ENCODE measurements at regions not wholly inside any gene's neighbourhood (a gene's known extent, or its start where the extent isn't known, plus 50 kb on each side); places are given as distances from the start of the nearest gene placed in this dataset.

GRCh38 chr2:60046529-60046928 is 506.9 kb downstream of the BCL11A start:
- no peak overlapping the region for H3K27ac Mint-ChIP-seq
- no peaks in the 10 kb centered on the region for H3K36me3 Mint-ChIP-seq
- H3K4me3 Mint-ChIP-seq = no peak overlapping the region
- no peaks in the 10 kb centered on the region for H3K4me1 Mint-ChIP-seq
- H3K27me3 Mint-ChIP-seq = no peaks in the 10 kb centered on the region
- no peaks in the 10 kb centered on the region for H3K9me3 Mint-ChIP-seq

DNA sequence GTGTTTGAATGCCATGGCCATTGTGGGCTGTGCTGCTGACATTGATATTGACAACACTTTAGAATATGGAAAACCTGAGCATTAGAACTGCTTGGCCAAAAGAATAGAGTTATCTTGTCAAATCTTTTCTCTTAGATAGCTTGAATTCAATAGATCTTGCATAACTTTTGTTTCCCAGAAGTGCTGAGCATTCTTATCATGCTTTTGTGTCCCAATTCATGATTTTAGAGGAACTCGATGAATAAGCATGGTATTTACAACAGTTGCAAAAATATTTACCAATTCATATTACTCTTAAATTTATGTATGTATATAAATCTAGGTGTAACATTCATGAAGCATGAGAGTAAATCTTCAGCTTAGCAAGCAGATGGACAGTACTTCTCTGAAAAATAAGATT is 508.0 kb downstream of the BCL11A start:
- H3K27me3 Mint-ChIP-seq = no peaks in the 10 kb centered on the region
- H3K4me1 Mint-ChIP-seq = no peaks in the 10 kb centered on the region
- H3K4me3 Mint-ChIP-seq = no peak overlapping the region
- no peaks in the 10 kb centered on the region for H3K36me3 Mint-ChIP-seq
- no peak overlapping the region for H3K27ac Mint-ChIP-seq
- H3K9me3 Mint-ChIP-seq = no peaks in the 10 kb centered on the region

DNA sequence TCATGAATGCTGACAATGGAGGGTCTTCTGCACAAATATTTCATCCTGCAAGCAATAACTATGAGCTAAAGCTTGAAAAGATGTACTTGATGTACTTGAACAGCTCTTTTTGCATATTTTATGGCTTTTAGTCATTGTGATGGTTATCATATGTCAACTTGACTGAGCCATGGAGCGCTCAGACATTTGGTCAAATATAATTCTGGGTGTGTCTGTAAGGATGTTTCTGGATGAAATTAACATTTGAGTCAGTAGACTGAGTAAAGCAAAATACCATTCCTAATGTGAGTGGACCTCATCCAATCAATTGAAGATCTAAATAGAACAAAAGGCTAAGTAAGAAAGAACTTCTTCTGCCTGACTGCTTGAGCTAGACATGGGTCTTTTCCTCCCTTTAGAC is 509.0 kb downstream of the BCL11A start:
- H3K4me1 Mint-ChIP-seq = no peaks in the 10 kb centered on the region
- H3K36me3 Mint-ChIP-seq = no peaks in the 10 kb centered on the region
- H3K27ac Mint-ChIP-seq = no peak overlapping the region
- H3K9me3 Mint-ChIP-seq = no peaks in the 10 kb centered on the region
- H3K4me3 Mint-ChIP-seq = no peak overlapping the region
- H3K27me3 Mint-ChIP-seq = no peaks in the 10 kb centered on the region

DNA sequence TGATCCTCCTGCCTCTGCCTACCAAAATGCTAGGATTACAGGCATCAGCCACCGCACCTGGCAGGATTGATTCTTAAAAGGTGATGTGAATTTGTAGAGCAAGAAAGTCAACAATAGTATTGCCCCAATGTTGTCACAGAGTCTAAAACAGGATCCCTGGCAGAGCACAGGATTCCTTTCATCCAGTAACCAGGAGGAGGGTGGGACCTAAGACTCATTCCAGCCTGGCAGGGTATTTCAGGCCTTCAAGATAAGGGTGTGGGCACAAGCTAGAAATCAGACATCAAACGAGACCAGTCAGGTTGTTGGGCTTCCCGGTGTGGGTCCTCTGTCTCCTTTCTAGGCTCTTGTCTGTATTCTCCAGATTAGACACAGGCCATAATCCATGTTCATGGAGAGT is 511.4 kb downstream of the BCL11A start:
- Mint-ChIP-seq H3K4me3 (no peak overlapping the region), H3K27me3 (no peaks in the 10 kb centered on the region), H3K9me3 (no peaks in the 10 kb centered on the region), H3K36me3 (no peaks in the 10 kb centered on the region), H3K4me1 (no peaks in the 10 kb centered on the region), H3K27ac (no peak overlapping the region)

DNA sequence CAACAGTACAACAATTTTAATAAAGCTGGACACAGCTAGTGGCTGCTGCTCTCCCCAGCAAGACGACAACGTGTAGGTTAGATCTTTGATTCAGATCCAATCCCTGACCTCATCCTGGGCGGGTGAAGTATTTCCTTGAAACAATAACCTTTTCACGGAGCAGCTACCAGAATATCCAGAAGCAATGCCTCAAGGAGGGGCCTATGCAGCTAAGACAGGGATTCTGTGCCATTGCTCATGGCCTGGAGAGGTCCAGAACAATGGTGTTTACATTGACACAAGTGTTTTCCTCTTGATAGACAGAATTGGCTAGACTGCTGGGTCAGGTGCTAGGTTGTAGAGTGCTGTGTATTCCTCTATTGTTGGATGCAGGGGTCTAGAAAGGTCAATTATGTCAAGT is 520.1 kb downstream of the BCL11A start:
- H3K36me3 Mint-ChIP-seq = no peaks in the 10 kb centered on the region
- no peak overlapping the region for H3K27ac Mint-ChIP-seq
- H3K4me1 Mint-ChIP-seq = peaks cover 6% of the 10 kb centered on the region
- peaks cover 2% of the 10 kb centered on the region for H3K27me3 Mint-ChIP-seq
- H3K9me3 Mint-ChIP-seq = peaks cover 16% of the 10 kb centered on the region
- no peak overlapping the region for H3K4me3 Mint-ChIP-seq

DNA sequence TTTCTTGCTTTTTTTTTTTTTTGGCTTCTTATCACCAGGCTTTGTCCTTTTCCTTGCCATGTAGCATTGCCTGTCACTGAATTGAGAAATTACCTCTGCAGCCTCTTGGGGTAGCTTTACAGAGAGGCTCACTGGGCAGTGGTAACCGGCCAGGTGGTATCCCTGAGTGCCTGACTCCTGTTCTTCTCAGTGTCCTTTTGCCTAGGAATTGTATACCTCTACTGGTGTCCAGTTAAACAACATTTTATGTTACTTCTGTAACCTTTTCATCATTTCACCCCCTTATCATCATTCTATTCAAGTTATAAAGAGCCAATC is 523.9 kb downstream of the BCL11A start:
- Mint-ChIP-seq H3K27me3 (peaks cover 2% of the 10 kb centered on the region), H3K4me3 (no peak overlapping the region), H3K9me3 (peaks cover 16% of the 10 kb centered on the region), H3K36me3 (no peaks in the 10 kb centered on the region), H3K4me1 (peaks cover 6% of the 10 kb centered on the region), H3K27ac (no peak overlapping the region)

GRCh38 chr2:60028849-60029565 is 524.4 kb downstream of the BCL11A start:
- Mint-ChIP-seq H3K27me3 (peaks cover 2% of the 10 kb centered on the region), H3K27ac (no peak overlapping the region), H3K4me1 (peaks cover 6% of the 10 kb centered on the region), H3K4me3 (no peak overlapping the region), H3K36me3 (no peaks in the 10 kb centered on the region), H3K9me3 (peaks cover 16% of the 10 kb centered on the region)

- no peak overlapping the region for H3K4me3 Mint-ChIP-seq
- peaks cover 7% of the 10 kb centered on the region for H3K27me3 Mint-ChIP-seq
- H3K4me1 Mint-ChIP-seq = peaks cover 6% of the 10 kb centered on the region
- H3K9me3 Mint-ChIP-seq = peaks cover 2% of the 10 kb centered on the region
- H3K36me3 Mint-ChIP-seq = no peaks in the 10 kb centered on the region
- H3K27ac Mint-ChIP-seq = no peak overlapping the region
These were observed 528.0 kb downstream of the BCL11A start for GRCh38 chr2:60025496-60025895.

- Mint-ChIP-seq H3K36me3 (no peaks in the 10 kb centered on the region), H3K27me3 (peaks cover 7% of the 10 kb centered on the region), H3K4me3 (no peak overlapping the region), H3K4me1 (no peaks in the 10 kb centered on the region), H3K27ac (no peak overlapping the region), H3K9me3 (no peaks in the 10 kb centered on the region)
These were observed 530.0 kb downstream of the BCL11A start for GRCh38 chr2:60023256-60023985.

DNA sequence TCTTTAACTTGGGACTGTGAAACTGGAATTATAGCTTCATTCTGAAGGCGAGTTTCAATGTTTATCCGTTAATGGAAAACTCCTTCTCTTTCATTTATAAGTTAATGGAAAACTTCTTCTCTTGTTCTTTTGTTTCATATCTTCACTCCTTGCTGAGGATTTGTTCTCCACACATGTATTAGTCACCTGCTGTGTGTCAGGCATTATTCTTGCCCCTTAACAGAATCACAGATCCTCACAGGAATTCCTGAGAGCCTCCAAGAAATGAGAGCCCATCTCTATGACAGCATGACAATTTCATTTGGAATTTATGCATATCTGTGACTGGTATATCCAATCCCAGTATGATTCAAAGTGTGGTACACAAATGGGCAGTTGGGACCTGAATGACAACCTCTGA is 545.8 kb downstream of the BCL11A start:
- Mint-ChIP-seq H3K36me3 (no peaks in the 10 kb centered on the region), H3K9me3 (no peaks in the 10 kb centered on the region), H3K4me1 (no peaks in the 10 kb centered on the region), H3K27me3 (peaks cover 1% of the 10 kb centered on the region), H3K27ac (no peak overlapping the region), H3K4me3 (no peak overlapping the region)

DNA sequence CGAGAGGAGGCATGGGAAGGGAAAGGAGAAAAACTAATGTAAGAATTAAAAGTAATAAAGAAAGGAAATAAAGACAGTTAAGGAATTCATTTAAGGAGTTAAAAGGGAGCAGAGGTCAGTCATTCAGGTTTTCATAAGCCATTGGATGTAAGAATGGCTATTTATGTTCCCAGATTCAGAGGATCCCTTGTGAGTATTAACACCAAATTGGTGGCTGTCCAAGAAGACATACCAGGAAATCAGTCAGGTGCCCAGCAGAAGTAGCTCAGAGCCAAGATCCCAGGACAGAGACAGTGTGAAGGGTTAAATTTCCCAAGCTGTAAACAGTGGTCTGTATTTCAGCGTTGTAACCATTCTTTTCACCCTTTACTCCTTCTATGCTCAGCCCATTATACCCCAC is 550.4 kb downstream of the BCL11A start:
- Mint-ChIP-seq H3K27me3 (no peaks in the 10 kb centered on the region), H3K4me3 (no peak overlapping the region), H3K36me3 (no peaks in the 10 kb centered on the region), H3K27ac (no peak overlapping the region), H3K9me3 (no peaks in the 10 kb centered on the region), H3K4me1 (no peaks in the 10 kb centered on the region)

GRCh38 chr2:60002183-60002867 is 551.1 kb downstream of the BCL11A start:
- Mint-ChIP-seq H3K4me3 (no peak overlapping the region), H3K27me3 (no peaks in the 10 kb centered on the region), H3K36me3 (no peaks in the 10 kb centered on the region), H3K4me1 (no peaks in the 10 kb centered on the region), H3K27ac (no peak overlapping the region), H3K9me3 (no peaks in the 10 kb centered on the region)

GRCh38 chr2:60000686-60001085 is 552.8 kb downstream of the BCL11A start:
- Mint-ChIP-seq H3K4me3 (no peak overlapping the region), H3K27ac (no peak overlapping the region), H3K4me1 (no peaks in the 10 kb centered on the region), H3K27me3 (no peaks in the 10 kb centered on the region), H3K36me3 (no peaks in the 10 kb centered on the region), H3K9me3 (no peaks in the 10 kb centered on the region)

DNA sequence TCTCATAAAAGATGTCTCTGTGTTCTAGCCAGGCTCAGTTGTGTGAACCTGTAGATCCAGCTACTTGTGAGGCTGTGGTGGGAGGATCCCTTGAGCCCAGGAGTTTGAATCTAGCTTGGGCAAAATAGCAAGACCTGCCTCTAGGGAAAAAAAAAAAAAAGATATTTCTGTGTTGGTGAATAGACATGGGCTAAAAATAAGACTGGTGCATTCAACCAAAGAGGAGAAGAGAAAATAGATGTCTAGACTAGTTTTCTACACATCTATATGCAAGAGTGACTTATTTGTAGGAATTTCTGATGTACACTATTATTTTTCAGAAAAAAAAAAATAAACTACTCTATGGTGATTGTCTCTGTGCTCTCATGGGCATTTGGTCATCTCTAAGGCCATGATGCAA is 555.1 kb downstream of the BCL11A start:
- no peak overlapping the region for H3K4me3 Mint-ChIP-seq
- no peaks in the 10 kb centered on the region for H3K27me3 Mint-ChIP-seq
- no peaks in the 10 kb centered on the region for H3K4me1 Mint-ChIP-seq
- H3K27ac Mint-ChIP-seq = no peak overlapping the region
- H3K36me3 Mint-ChIP-seq = no peaks in the 10 kb centered on the region
- no peaks in the 10 kb centered on the region for H3K9me3 Mint-ChIP-seq

GRCh38 chr2:59997371-59997770 is 556.1 kb downstream of the BCL11A start:
- Mint-ChIP-seq H3K36me3 (no peaks in the 10 kb centered on the region), H3K4me3 (no peak overlapping the region), H3K9me3 (no peaks in the 10 kb centered on the region), H3K27ac (no peak overlapping the region), H3K4me1 (no peaks in the 10 kb centered on the region), H3K27me3 (no peaks in the 10 kb centered on the region)

GRCh38 chr2:59996855-59997254 is 556.6 kb downstream of the BCL11A start:
- H3K36me3 Mint-ChIP-seq = no peaks in the 10 kb centered on the region
- no peak overlapping the region for H3K4me3 Mint-ChIP-seq
- no peak overlapping the region for H3K27ac Mint-ChIP-seq
- no peaks in the 10 kb centered on the region for H3K27me3 Mint-ChIP-seq
- H3K9me3 Mint-ChIP-seq = no peaks in the 10 kb centered on the region
- H3K4me1 Mint-ChIP-seq = no peaks in the 10 kb centered on the region
